ENCODE measurements at regions not wholly inside any gene's neighbourhood (a gene's known extent, or its start where the extent isn't known, plus 50 kb on each side); places are given as distances from the start of the nearest gene placed in this dataset.

DNA sequence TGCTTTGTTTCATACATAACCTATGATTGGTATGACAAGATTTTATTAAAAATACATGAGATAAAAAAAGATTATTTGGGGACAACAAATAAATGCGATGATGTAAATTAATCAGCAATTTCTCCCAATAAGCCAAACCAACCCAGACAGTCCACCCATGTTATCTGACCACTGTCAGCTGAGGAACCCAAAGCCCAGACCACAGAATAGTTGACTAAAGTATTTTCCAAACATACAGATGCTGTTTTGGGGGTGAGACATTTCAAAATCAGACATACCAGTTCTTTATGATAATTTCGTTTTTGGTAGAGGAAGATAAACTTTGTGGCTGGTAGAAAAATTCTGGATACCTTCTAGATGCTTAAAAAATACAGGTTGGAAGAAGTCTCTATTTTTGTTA is 650.8 kb upstream of the FAM241A start:
- Histone ChIP-seq H3K27ac (ENCODE audit: low read length) (no peak overlapping the region), H3K4me3 (ENCODE audit: low read depth in 2 of 2, low read length in 2 of 2) (no peak overlapping the region), H3K27me3 (ENCODE audit: control insufficient read depth, insufficient read depth, low read length) (no peaks in the 10 kb centered on the region), H3K4me1 (ENCODE audit: control insufficient read depth, insufficient read depth, low read length) (no peaks in the 10 kb centered on the region), H3K36me3 (ENCODE audit: control insufficient read depth, insufficient read depth, low read length) (no peaks in the 10 kb centered on the region), H3K9me3 (ENCODE audit: control insufficient read depth, insufficient read depth, low read depth, low read length) (no peaks in the 10 kb centered on the region)
- ChIA-PET CTCF (no interaction called here), POLR2A (no interaction called here)
- in situ Hi-C loops (cut with HindIII; ENCODE audit: low pct_unique_long_range_greater_than_20kb, low sequenced_read_pairs) (no loop called here), intact Hi-C loops (cut with micrococcal nuclease; ENCODE audit: unreplicated experiment) (no loop called here)
- TF ChIP-seq, protein P1, sequence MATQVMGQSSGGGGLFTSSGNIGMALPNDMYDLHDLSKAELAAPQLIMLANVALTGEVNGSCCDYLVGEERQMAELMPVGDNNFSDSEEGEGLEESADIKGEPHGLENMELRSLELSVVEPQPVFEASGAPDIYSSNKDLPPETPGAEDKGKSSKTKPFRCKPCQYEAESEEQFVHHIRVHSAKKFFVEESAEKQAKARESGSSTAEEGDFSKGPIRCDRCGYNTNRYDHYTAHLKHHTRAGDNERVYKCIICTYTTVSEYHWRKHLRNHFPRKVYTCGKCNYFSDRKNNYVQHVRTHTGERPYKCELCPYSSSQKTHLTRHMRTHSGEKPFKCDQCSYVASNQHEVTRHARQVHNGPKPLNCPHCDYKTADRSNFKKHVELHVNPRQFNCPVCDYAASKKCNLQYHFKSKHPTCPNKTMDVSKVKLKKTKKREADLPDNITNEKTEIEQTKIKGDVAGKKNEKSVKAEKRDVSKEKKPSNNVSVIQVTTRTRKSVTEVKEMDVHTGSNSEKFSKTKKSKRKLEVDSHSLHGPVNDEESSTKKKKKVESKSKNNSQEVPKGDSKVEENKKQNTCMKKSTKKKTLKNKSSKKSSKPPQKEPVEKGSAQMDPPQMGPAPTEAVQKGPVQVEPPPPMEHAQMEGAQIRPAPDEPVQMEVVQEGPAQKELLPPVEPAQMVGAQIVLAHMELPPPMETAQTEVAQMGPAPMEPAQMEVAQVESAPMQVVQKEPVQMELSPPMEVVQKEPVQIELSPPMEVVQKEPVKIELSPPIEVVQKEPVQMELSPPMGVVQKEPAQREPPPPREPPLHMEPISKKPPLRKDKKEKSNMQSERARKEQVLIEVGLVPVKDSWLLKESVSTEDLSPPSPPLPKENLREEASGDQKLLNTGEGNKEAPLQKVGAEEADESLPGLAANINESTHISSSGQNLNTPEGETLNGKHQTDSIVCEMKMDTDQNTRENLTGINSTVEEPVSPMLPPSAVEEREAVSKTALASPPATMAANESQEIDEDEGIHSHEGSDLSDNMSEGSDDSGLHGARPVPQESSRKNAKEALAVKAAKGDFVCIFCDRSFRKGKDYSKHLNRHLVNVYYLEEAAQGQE (IDR thresholded peaks at IDR 0.05; ENCODE audit: insufficient read depth in 1 of 2, low read depth in 2 of 2, low read length in 1 of 2): no peak
- TF ChIP-seq POLR2AphosphoS5 (IDR thresholded peaks at IDR 0.05; ENCODE audit: low read depth, low read length): no peak
- no peak for TF ChIP-seq SIN3A (IDR thresholded peaks at IDR 0.05; ENCODE audit: borderline replicate concordance, insufficient read depth, low read depth, low read length)
- no peak for TF ChIP-seq TCF7L2 (IDR thresholded peaks at IDR 0.05; ENCODE audit: low read depth, low read length)
- TF ChIP-seq, protein P2, sequence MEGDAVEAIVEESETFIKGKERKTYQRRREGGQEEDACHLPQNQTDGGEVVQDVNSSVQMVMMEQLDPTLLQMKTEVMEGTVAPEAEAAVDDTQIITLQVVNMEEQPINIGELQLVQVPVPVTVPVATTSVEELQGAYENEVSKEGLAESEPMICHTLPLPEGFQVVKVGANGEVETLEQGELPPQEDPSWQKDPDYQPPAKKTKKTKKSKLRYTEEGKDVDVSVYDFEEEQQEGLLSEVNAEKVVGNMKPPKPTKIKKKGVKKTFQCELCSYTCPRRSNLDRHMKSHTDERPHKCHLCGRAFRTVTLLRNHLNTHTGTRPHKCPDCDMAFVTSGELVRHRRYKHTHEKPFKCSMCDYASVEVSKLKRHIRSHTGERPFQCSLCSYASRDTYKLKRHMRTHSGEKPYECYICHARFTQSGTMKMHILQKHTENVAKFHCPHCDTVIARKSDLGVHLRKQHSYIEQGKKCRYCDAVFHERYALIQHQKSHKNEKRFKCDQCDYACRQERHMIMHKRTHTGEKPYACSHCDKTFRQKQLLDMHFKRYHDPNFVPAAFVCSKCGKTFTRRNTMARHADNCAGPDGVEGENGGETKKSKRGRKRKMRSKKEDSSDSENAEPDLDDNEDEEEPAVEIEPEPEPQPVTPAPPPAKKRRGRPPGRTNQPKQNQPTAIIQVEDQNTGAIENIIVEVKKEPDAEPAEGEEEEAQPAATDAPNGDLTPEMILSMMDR (IDR thresholded peaks at IDR 0.05): no peak
- BruUV-seq (replicated peaks): no TSS peak
- DNase-seq (ENCODE audit: low read depth, low spot score) (no peak), ATAC-seq (no peak)

DNA sequence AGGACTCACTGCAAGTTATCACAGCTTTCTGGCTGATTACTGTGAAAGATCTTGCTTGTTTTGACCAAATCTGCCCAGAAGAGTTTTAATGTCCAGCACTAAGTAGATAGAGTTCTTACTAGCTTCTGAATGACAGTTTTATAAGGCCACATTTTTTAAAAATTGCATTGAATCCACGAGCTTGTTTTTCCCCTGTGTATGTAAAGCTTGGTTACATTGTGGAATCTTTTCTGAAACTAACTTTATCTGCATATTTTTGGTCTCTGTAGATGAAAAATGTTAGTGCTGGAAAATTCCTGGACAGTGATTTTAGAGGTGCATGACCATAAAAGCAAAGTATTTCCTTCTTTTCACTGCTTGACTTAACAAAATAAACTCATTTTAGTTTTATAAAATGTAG is 650.3 kb upstream of the FAM241A start:
- POLR2A ChIA-PET: no interaction called here
- intact Hi-C loops (cut with micrococcal nuclease; ENCODE audit: unreplicated experiment): no loop called here

More for the DNA sequence above, 650.3 kb upstream of the FAM241A start:
- no peak for ATAC-seq
- no peaks in the 10 kb centered on the region for H3K36me3 ChIP-seq (ENCODE audit: control insufficient read depth, insufficient read depth, low read length)
- in situ Hi-C loops (cut with HindIII; ENCODE audit: low pct_unique_long_range_greater_than_20kb, low sequenced_read_pairs): no loop called here
- no peak for DNase-seq (ENCODE audit: low read depth, low spot score)
- CTCF ChIA-PET: no interaction called here
- H3K9me3 ChIP-seq (ENCODE audit: control insufficient read depth, insufficient read depth, low read depth, low read length): no peaks in the 10 kb centered on the region
- BruUV-seq (replicated peaks): no TSS peak
- no peaks in the 10 kb centered on the region for H3K27me3 ChIP-seq (ENCODE audit: control insufficient read depth, insufficient read depth, low read length)
- H3K4me3 ChIP-seq (ENCODE audit: low read depth in 2 of 2, low read length in 2 of 2): no peak overlapping the region
- H3K27ac ChIP-seq (ENCODE audit: low read length): no peak overlapping the region
- TF ChIP-seq, protein P2 (IDR thresholded peaks at IDR 0.05): no peak
- TF ChIP-seq, protein P1 (IDR thresholded peaks at IDR 0.05; ENCODE audit: insufficient read depth in 1 of 2, low read depth in 2 of 2, low read length in 1 of 2): no peak
- no peak for TF ChIP-seq SIN3A (IDR thresholded peaks at IDR 0.05; ENCODE audit: borderline replicate concordance, insufficient read depth, low read depth, low read length)
- no peak for TF ChIP-seq TCF7L2 (IDR thresholded peaks at IDR 0.05; ENCODE audit: low read depth, low read length)
- no peak for TF ChIP-seq POLR2AphosphoS5 (IDR thresholded peaks at IDR 0.05; ENCODE audit: low read depth, low read length)
- H3K4me1 ChIP-seq (ENCODE audit: control insufficient read depth, insufficient read depth, low read length): no peaks in the 10 kb centered on the region
